H9 (cell line): ENCODE measurements at regions not wholly inside any gene's neighbourhood (a gene's known extent, or its start where the extent isn't known, plus 50 kb on each side); places are given as distances from the start of the nearest gene placed in this dataset.

ENCODE experiments used
- DNase-seq: peaks from one replicate; pipeline ENCODE4 v3.0.0-alpha.2; 2017
- H2AFZ ChIP-seq: one replicate; pipeline ENCODE4 v1.6.1; 2013; ENCODE audit warnings: mild to moderate bottlenecking, low read length, control low read depth, moderate library complexity
- H2AK5ac ChIP-seq: 2 replicates; pipeline ENCODE4 v1.6.1; 2013; ENCODE audit warnings: low read length, control low read depth, mixed read lengths; ENCODE audit not compliant: insufficient read length
- H2BK120ac ChIP-seq: one replicate; pipeline ENCODE4 v1.6.1; 2013; ENCODE audit warnings: low read depth, mild to moderate bottlenecking, low read length, control low read depth, inconsistent platforms; ENCODE audit not compliant: poor library complexity, severe bottlenecking
- H2BK12ac ChIP-seq: 2 replicates; pipeline ENCODE4 v1.6.1; 2013; ENCODE audit warnings: low read length, control low read depth, mixed read lengths, low read depth; ENCODE audit not compliant: insufficient read length
- H2BK15ac ChIP-seq: 2 replicates; pipeline ENCODE4 v1.6.1; 2013; ENCODE audit warnings: low read depth, low read length, control low read depth
- H2BK20ac ChIP-seq: one replicate; pipeline ENCODE4 v1.6.1; 2013; ENCODE audit warnings: low read depth, mild to moderate bottlenecking, low read length, control low read depth, inconsistent platforms; ENCODE audit not compliant: poor library complexity, severe bottlenecking
- H2BK5ac ChIP-seq: 2 replicates; pipeline ENCODE4 v1.6.1; 2013; ENCODE audit warnings: low read length, control low read depth, mixed read lengths; ENCODE audit not compliant: insufficient read length
- H3K14ac ChIP-seq: 2 replicates; pipeline ENCODE4 v1.6.1; 2013; ENCODE audit warnings: low read length, control low read depth; ENCODE audit not compliant: insufficient read depth
- H3K18ac ChIP-seq: 2 replicates; pipeline ENCODE4 v1.6.1; 2013; ENCODE audit warnings: low read depth, mild to moderate bottlenecking, mixed read lengths, low read length, control low read depth; ENCODE audit not compliant: insufficient read length
- H3K23ac ChIP-seq: 2 replicates; pipeline ENCODE4 v1.6.1; 2013; ENCODE audit warnings: low read length, control low read depth, mixed read lengths, low read depth; ENCODE audit not compliant: insufficient read length
- H3K23me2 ChIP-seq: 2 replicates; pipeline ENCODE4 v1.6.1; 2013; ENCODE audit warnings: low read depth, mild to moderate bottlenecking, mixed read lengths, low read length, control low read depth; ENCODE audit not compliant: insufficient read length, poor library complexity, severe bottlenecking
- H3K27ac ChIP-seq: 2 replicates; pipeline ENCODE4 v1.5.1; 2013; ENCODE audit warnings: low read length, control low read depth, mixed read lengths, low read depth; ENCODE audit not compliant: insufficient read length
- H3K27me3 ChIP-seq: 2 replicates; pipeline ENCODE4 v1.6.1; 2013; ENCODE audit warnings: low read length, control low read depth, inconsistent platforms; ENCODE audit not compliant: insufficient read depth
- H3K4ac ChIP-seq: 2 replicates; pipeline ENCODE4 v1.6.1; 2013; ENCODE audit warnings: low read depth, mild to moderate bottlenecking, control low read depth, inconsistent platforms, low read length, moderate library complexity
- H3K4me1 ChIP-seq: 2 replicates; pipeline ENCODE4 v1.6.1; 2013; ENCODE audit warnings: low read length, control low read depth, inconsistent platforms; ENCODE audit not compliant: insufficient read depth
- H3K4me2 ChIP-seq: 2 replicates; pipeline ENCODE4 v1.6.1; 2013; ENCODE audit warnings: low read length, control low read depth, mixed read lengths; ENCODE audit not compliant: insufficient read length, insufficient read depth
- H3K56ac ChIP-seq: 2 replicates; pipeline ENCODE4 v1.6.1; 2013; ENCODE audit warnings: low read depth, mild to moderate bottlenecking, mixed read lengths, low read length, control low read depth; ENCODE audit not compliant: insufficient read length
- H3K79me1 ChIP-seq: 2 replicates; pipeline ENCODE4 v1.6.1; 2013; ENCODE audit warnings: low read depth, mild to moderate bottlenecking, moderate library complexity, low read length, control low read depth, inconsistent platforms; ENCODE audit not compliant: insufficient read depth, poor library complexity, severe bottlenecking
- H3K79me2 ChIP-seq: 2 replicates; pipeline ENCODE4 v1.6.1; 2013; ENCODE audit warnings: low read length, control low read depth, inconsistent platforms; ENCODE audit not compliant: insufficient read depth
- H3K9ac ChIP-seq: 2 replicates; pipeline ENCODE4 v1.6.1; 2013; ENCODE audit warnings: low read length, control low read depth, mixed read lengths; ENCODE audit not compliant: insufficient read length; ENCODE audit errors: extremely low read depth
- H3K9me3 ChIP-seq: one replicate; pipeline ENCODE4 v1.6.1; 2013; ENCODE audit warnings: low read depth, low read length, inconsistent platforms; ENCODE audit not compliant: control insufficient read depth
- H3T11ph ChIP-seq: one replicate; pipeline ENCODE4 v1.6.1; 2013; ENCODE audit warnings: mild to moderate bottlenecking, low read length, control low read depth, inconsistent platforms
- H4K20me1 ChIP-seq: one replicate; pipeline ENCODE4 v1.6.1; 2013; ENCODE audit not compliant: control insufficient read depth, insufficient read length, insufficient read depth
- H4K5ac ChIP-seq: 2 replicates; pipeline ENCODE4 v1.6.1; 2013; ENCODE audit warnings: low read depth, mild to moderate bottlenecking, mixed read lengths, low read length, control low read depth; ENCODE audit not compliant: insufficient read length
- H4K8ac ChIP-seq: replicated peaks from 2 replicates; pipeline ENCODE4 v1.6.1; 2013; ENCODE audit warnings: low read length, control low read depth, mixed read lengths, low read depth; ENCODE audit not compliant: insufficient read length
- H4K91ac ChIP-seq: 2 replicates; pipeline ENCODE4 v1.6.1; 2013; ENCODE audit warnings: low read depth, mild to moderate bottlenecking, moderate library complexity, mixed read lengths, low read length, control low read depth; ENCODE audit not compliant: insufficient read length
- H3K27ac Mint-ChIP-seq, 3 experiments: 2 replicates in 2 of 3; 3 replicates in 1 of 3; pipeline ENCODE4 v1.8.0; 2020 to 2021; ENCODE audit warnings: mixed read lengths in 3 of 3, mild to moderate bottlenecking in 1 of 3, moderate library complexity in 1 of 3
- H3K27me3 Mint-ChIP-seq: 2 replicates; pipeline ENCODE4 v1.8.0; 2021; ENCODE audit warnings: low read depth, mild to moderate bottlenecking, moderate library complexity, mixed read lengths
- H3K36me3 Mint-ChIP-seq, 3 experiments: 2 replicates in 2 of 3; 3 replicates in 1 of 3; pipeline ENCODE4 v1.8.0; 2020 to 2021; ENCODE audit warnings: low read depth in 3 of 3, mixed read lengths in 3 of 3; ENCODE audit not compliant: insufficient read depth in 1 of 3
- H3K4me1 Mint-ChIP-seq, 2 experiments: 2 replicates each; pipeline ENCODE4 v1.8.0; 2020; ENCODE audit warnings: mixed read lengths in 2 of 2
- H3K4me3 Mint-ChIP-seq, 2 experiments: 2 replicates in 1 of 2; 3 replicates in 1 of 2; pipeline ENCODE4 v1.8.0; 2020 to 2021; ENCODE audit warnings: mild to moderate bottlenecking in 2 of 2, mixed read lengths in 2 of 2, moderate library complexity in 1 of 2
- H3K9me3 Mint-ChIP-seq, 2 experiments: 2 replicates in 1 of 2; 3 replicates in 1 of 2; pipeline ENCODE4 v1.8.0; 2020; ENCODE audit warnings: mild to moderate bottlenecking in 2 of 2, mixed read lengths in 2 of 2, moderate library complexity in 1 of 2
- WGBS: extraction: QIAGEN DNeasy Blood & Tissue Kit; methylation state at CpG from one replicate; pipeline ENCODE4 v1.1.7; 2013; ENCODE audit warnings: missing lambda C conversion rate, low lambda C conversion rate, mixed read lengths; ENCODE audit not compliant: insufficient read length; ENCODE audit errors: extremely low coverage; 5-methylcytosine and 5-hydroxymethylcytosine counted together
- TF ChIP-seq, protein P1 (sequence below): fragments of 200-600 bp; sonication (generic); conservative IDR thresholded peaks from 3 replicates; pipeline ENCODE4 v1.8.0; 2021; ENCODE audit warnings: antibody characterized with exemption, mild to moderate bottlenecking

DNA sequence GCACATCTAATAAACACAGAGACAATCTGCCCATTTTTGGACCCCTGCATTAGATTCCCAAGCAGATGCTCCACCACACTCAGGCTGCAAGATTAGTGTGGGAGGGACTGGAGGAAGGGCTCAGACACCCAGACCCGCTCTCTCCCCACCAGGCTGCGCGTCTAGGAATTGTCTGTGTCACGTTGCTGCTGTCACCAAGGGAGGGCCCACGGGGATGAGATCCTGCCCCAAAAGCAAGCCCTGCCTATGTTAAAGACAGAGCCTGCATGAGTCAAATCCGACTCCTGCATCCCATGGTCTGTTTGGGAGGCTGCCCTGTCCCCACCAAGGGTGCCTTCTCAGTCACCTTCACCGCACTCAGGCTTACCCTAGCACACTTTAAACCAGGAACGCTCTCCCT lies 114.4 kb upstream of the ZNF507 start:
- no peak overlapping the region for H3T11ph ChIP-seq
- no peaks in the 10 kb centered on the region for H4K20me1 ChIP-seq
- WGBS = no CpG with 5 or more reads among the region's 8 CpGs
- no peak overlapping the region for H3K18ac ChIP-seq
- H2BK12ac ChIP-seq = no peak overlapping the region
- no peak overlapping the region for H2BK20ac ChIP-seq
- H3K27ac ChIP-seq = no peak overlapping the region
- H3K14ac ChIP-seq = no peak overlapping the region
- H3K56ac ChIP-seq = no peak overlapping the region
- no peaks in the 10 kb centered on the region for H3K4me1 Mint-ChIP-seq
- H3K23ac ChIP-seq = no peak overlapping the region
- no peak overlapping the region for H3K4ac ChIP-seq
- H3K9me3 Mint-ChIP-seq = no peaks in the 10 kb centered on the region
- H3K4me3 Mint-ChIP-seq = no peak overlapping the region
- H4K91ac ChIP-seq = no peak overlapping the region
- H4K8ac ChIP-seq = no peak overlapping the region
- H2BK15ac ChIP-seq = no peak overlapping the region
- H2AK5ac ChIP-seq = no peak overlapping the region
- no peaks in the 10 kb centered on the region for H3K36me3 Mint-ChIP-seq
- no peak overlapping the region for H3K27ac Mint-ChIP-seq
- no peak overlapping the region for H2BK120ac ChIP-seq
- no peaks in the 10 kb centered on the region for H3K23me2 ChIP-seq
- H2BK5ac ChIP-seq = no peak overlapping the region
- no peak overlapping the region for H3K4me2 ChIP-seq
- TF ChIP-seq, protein P1, sequence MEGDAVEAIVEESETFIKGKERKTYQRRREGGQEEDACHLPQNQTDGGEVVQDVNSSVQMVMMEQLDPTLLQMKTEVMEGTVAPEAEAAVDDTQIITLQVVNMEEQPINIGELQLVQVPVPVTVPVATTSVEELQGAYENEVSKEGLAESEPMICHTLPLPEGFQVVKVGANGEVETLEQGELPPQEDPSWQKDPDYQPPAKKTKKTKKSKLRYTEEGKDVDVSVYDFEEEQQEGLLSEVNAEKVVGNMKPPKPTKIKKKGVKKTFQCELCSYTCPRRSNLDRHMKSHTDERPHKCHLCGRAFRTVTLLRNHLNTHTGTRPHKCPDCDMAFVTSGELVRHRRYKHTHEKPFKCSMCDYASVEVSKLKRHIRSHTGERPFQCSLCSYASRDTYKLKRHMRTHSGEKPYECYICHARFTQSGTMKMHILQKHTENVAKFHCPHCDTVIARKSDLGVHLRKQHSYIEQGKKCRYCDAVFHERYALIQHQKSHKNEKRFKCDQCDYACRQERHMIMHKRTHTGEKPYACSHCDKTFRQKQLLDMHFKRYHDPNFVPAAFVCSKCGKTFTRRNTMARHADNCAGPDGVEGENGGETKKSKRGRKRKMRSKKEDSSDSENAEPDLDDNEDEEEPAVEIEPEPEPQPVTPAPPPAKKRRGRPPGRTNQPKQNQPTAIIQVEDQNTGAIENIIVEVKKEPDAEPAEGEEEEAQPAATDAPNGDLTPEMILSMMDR = no peak
- no peak overlapping the region for H4K5ac ChIP-seq
- no peaks in the 10 kb centered on the region for H3K79me2 ChIP-seq
- DNase-seq = no peak
- peaks cover 6% of the 10 kb centered on the region; the same call in 1 of the 2 replicates for H3K27me3 Mint-ChIP-seq
- no peaks in the 10 kb centered on the region for H3K79me1 ChIP-seq
- H2AFZ ChIP-seq = no peak overlapping the region
- H3K4me1 ChIP-seq = no peaks in the 10 kb centered on the region
- H3K27me3 ChIP-seq = no peaks in the 10 kb centered on the region
- H3K9ac ChIP-seq = no peak overlapping the region
- H3K9me3 ChIP-seq = no peaks in the 10 kb centered on the region
